Loucy (cell line): ENCODE measurements at regions not wholly inside any gene's neighbourhood (a gene's known extent, or its start where the extent isn't known, plus 50 kb on each side); places are given as distances from the start of the nearest gene placed in this dataset.
"Not testable (repeated sequence)": the region's sequence is repeated elsewhere in the genome, so short reads cannot be mapped to it uniquely, and the experiment has no call there.

Source experiments
- H2AFZ ChIP-seq: fragments of 200-600 bp; sonication (generic); 2 replicates; pipeline ENCODE4 v1.6.0; 2016; ENCODE audit warnings: antibody characterized with exemption, mild to moderate bottlenecking, low read length, moderate library complexity
- H3F3A ChIP-seq: fragments of 200-600 bp; 2 replicates; pipeline ENCODE4 v1.6.0; 2016; ENCODE audit warnings: antibody characterized with exemption, low read depth, mild to moderate bottlenecking
- H3K27me3 ChIP-seq: fragments of 200-600 bp; sonication (generic); 2 replicates; pipeline ENCODE4 v1.6.1; 2014; ENCODE audit warnings: low read length, mild to moderate bottlenecking; ENCODE audit not compliant: insufficient read depth, poor library complexity, severe bottlenecking
- H3K36me3 ChIP-seq: fragments of 200-600 bp; sonication (generic); 2 replicates; pipeline ENCODE4 v1.6.1; 2016; ENCODE audit warnings: low read length; ENCODE audit not compliant: insufficient read depth
- H3K4me1 ChIP-seq: fragments of 200-600 bp; sonication (generic); 2 replicates; pipeline ENCODE4 v1.5.1; 2014; ENCODE audit warnings: low read length, mild to moderate bottlenecking; ENCODE audit not compliant: insufficient read depth, poor library complexity, severe bottlenecking
- H3K4me2 ChIP-seq: fragments of 200-600 bp; sonication (generic); 2 replicates; pipeline ENCODE4 v1.6.0; 2014; ENCODE audit warnings: antibody characterized with exemption, low read length, low read depth, mild to moderate bottlenecking; ENCODE audit not compliant: poor library complexity, severe bottlenecking
- H3K4me3 ChIP-seq: fragments of 200-600 bp; sonication (generic); 2 replicates; pipeline ENCODE4 v1.5.1; 2014; ENCODE audit warnings: low read length, mild to moderate bottlenecking, mixed read lengths; ENCODE audit not compliant: poor library complexity, severe bottlenecking
- H3K79me2 ChIP-seq: fragments of 200-600 bp; sonication (generic); 2 replicates; pipeline ENCODE4 v1.6.1; 2014; ENCODE audit warnings: low read length; ENCODE audit not compliant: insufficient read depth
- H3K9ac ChIP-seq: fragments of 200-600 bp; sonication (generic); 2 replicates; pipeline ENCODE4 v1.6.0; 2014; ENCODE audit warnings: mild to moderate bottlenecking, low read depth, low read length, moderate library complexity; ENCODE audit not compliant: poor library complexity, severe bottlenecking
- H3K9me2 ChIP-seq: fragments of 200-600 bp; sonication (generic); replicated peaks from 2 replicates; pipeline ENCODE4 v1.6.1; 2016; ENCODE audit warnings: low read depth, low read length, mixed read lengths
- H3K9me3 ChIP-seq: fragments of 200-600 bp; sonication (generic); 2 replicates; pipeline ENCODE4 v1.6.1; 2014; ENCODE audit warnings: mild to moderate bottlenecking, antibody characterized with exemption, low read length, low read depth; ENCODE audit not compliant: insufficient read depth
- H4K20me1 ChIP-seq: fragments of 200-600 bp; sonication (generic); 2 replicates; pipeline ENCODE4 v1.6.0; 2014; ENCODE audit warnings: antibody characterized with exemption, low read length, mild to moderate bottlenecking; ENCODE audit not compliant: insufficient read depth, poor library complexity, severe bottlenecking
- EZH2phosphoT487 ChIP-seq: fragments of 200-600 bp; IDR thresholded peaks from 2 replicates; pipeline ENCODE4 v1.6.1; 2018; ENCODE audit warnings: antibody characterized with exemption, mild to moderate bottlenecking, moderate library complexity, borderline replicate concordance
- TF ChIP-seq, protein P1 (sequence below): fragments of 200-600 bp; sonication (generic); conservative IDR thresholded peaks from 2 replicates; pipeline ENCODE4 v1.5.1; 2014; ENCODE audit warnings: mild to moderate bottlenecking, antibody characterized with exemption, low read length

DNA sequence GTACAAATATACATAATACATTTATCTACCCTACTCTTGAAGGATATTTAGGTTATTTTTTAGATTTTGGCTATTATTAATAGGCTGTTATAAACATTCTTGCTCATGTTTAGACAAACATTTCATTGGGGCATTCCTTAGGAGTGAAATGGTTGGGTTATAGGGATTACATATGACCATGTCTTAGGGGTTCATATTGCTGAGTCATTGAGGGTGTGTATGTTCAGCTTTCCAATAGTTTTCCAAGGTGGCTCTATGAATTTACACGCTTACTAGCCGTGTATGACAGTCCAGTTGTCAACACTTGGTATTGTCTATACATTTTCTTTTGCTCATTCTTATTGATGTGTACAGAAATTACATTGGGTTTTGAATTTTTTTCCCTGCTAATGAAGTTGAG is 125.8 kb downstream of the OXSM start:
- H3F3A ChIP-seq = no peaks in the 10 kb centered on the region
- H3K36me3 ChIP-seq = no peaks in the 10 kb centered on the region
- no peaks in the 10 kb centered on the region for H3K9me3 ChIP-seq
- no peaks in the 10 kb centered on the region for H3K9me2 ChIP-seq
- H3K4me1 ChIP-seq = peaks cover 13% of the 10 kb centered on the region
- no peak overlapping the region for H3K4me2 ChIP-seq
- no peaks in the 10 kb centered on the region for H3K27me3 ChIP-seq
- H4K20me1 ChIP-seq = no peaks in the 10 kb centered on the region
- no peak overlapping the region for H3K9ac ChIP-seq
- no peak overlapping the region for H2AFZ ChIP-seq
- H3K79me2 ChIP-seq = no peaks in the 10 kb centered on the region
- TF ChIP-seq EZH2phosphoT487 = no peak
- TF ChIP-seq, protein P1, sequence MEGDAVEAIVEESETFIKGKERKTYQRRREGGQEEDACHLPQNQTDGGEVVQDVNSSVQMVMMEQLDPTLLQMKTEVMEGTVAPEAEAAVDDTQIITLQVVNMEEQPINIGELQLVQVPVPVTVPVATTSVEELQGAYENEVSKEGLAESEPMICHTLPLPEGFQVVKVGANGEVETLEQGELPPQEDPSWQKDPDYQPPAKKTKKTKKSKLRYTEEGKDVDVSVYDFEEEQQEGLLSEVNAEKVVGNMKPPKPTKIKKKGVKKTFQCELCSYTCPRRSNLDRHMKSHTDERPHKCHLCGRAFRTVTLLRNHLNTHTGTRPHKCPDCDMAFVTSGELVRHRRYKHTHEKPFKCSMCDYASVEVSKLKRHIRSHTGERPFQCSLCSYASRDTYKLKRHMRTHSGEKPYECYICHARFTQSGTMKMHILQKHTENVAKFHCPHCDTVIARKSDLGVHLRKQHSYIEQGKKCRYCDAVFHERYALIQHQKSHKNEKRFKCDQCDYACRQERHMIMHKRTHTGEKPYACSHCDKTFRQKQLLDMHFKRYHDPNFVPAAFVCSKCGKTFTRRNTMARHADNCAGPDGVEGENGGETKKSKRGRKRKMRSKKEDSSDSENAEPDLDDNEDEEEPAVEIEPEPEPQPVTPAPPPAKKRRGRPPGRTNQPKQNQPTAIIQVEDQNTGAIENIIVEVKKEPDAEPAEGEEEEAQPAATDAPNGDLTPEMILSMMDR = no peak
- no peak overlapping the region for H3K4me3 ChIP-seq

DNA sequence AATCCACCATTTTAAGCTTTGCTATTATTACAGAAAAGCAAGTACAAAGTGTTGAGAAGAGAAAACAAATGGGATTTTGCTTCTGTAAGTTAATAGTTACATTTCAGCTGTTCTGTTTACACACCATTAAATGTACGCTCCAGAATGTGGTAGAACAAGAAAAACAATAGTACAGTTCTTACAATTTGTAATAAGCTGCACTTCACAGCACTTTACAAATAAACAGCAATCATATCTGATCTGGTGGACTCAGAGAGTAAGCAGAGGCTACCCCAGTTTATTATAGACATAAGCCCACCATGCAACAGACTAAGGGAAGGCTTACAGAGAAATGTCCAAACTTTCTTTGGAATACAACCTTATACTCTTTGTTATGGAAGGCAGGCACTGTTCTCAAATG is 126.4 kb downstream of the OXSM start:
- no peak overlapping the region for H2AFZ ChIP-seq
- H3K9me3 ChIP-seq = no peaks in the 10 kb centered on the region
- peaks cover 10% of the 10 kb centered on the region for H3K4me1 ChIP-seq
- H3K4me2 ChIP-seq = no peak overlapping the region
- H3K9me2 ChIP-seq = no peaks in the 10 kb centered on the region
- H3K36me3 ChIP-seq = no peaks in the 10 kb centered on the region
- no peak for TF ChIP-seq EZH2phosphoT487
- TF ChIP-seq, protein P1 = no peak
- H4K20me1 ChIP-seq = no peaks in the 10 kb centered on the region
- H3F3A ChIP-seq = no peaks in the 10 kb centered on the region
- H3K4me3 ChIP-seq = no peak overlapping the region
- H3K9ac ChIP-seq = no peak overlapping the region
- no peaks in the 10 kb centered on the region for H3K79me2 ChIP-seq
- no peaks in the 10 kb centered on the region for H3K27me3 ChIP-seq

DNA sequence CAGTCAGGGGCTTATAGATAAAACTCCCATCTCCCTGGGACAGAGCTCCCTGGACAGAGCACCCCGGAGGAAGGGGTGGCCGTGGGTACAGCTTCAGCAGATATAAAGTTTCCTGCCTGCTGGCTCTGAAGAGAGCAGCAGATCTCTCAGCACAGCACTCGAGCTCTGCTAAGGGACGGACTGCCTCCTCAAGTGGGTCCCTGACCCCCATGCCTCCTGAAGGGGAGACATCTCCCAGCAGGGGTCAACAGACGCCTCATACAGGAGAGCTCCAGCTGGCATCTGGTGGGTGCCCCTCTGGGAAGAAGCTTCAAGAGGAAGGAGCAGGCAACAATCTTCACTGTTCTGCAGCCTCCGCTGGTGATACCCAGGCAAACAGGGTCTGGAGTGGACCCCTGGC is 142.1 kb downstream of the OXSM start:
- not testable (repeated sequence) for H3F3A ChIP-seq, H3K9ac ChIP-seq, H3K4me2 ChIP-seq, H3K79me2 ChIP-seq, H2AFZ ChIP-seq, H3K9me3 ChIP-seq, H3K4me3 ChIP-seq, H3K4me1 ChIP-seq, H3K27me3 ChIP-seq, H3K9me2 ChIP-seq, H3K36me3 ChIP-seq, H4K20me1 ChIP-seq

DNA sequence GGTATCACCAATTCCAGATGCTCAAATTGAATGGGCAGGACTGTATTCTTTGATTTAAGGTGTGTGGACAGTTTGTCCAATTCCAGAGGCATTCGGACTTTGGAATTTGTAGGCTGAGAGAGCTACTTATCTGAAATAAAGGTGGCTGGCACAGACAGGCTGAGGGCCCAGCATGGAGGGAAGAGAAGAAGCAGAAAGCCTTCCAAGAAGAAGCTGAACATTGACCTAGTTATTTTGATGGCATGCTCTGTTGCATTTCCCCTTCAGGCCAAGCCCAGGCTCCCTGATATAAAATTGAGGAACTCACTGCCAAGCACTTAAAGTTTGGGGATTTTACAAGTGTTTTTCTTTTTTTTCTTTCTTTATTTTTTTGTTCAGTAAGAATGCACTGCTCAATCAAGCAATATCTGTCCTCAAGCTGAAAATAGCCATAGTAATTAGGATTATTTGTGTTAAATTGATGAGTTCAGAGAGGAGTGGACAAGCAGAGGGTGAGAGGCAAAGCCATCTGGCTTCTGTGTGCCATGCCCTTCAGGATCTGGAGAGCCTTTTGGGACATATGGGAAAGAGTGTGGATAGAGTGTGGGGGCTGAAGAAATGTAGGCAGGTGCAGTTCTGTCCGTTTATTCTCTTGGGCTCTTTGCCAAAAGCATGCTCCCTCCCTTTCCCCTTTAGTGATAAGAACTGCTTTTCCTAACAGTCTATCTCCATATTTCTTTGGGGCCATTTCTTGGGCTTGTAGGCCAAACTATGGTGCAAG is 148.9 kb downstream of the OXSM start:
- TF ChIP-seq EZH2phosphoT487 = no peak
- H3K9me3 ChIP-seq = no peaks in the 10 kb centered on the region
- no peaks in the 10 kb centered on the region for H4K20me1 ChIP-seq
- H3K9ac ChIP-seq = no peak overlapping the region
- H3K4me2 ChIP-seq = no peak overlapping the region
- H3K4me1 ChIP-seq = no peaks in the 10 kb centered on the region
- H3F3A ChIP-seq = no peaks in the 10 kb centered on the region
- no peaks in the 10 kb centered on the region for H3K9me2 ChIP-seq
- H3K27me3 ChIP-seq = no peaks in the 10 kb centered on the region
- no peaks in the 10 kb centered on the region for H3K36me3 ChIP-seq
- no peak overlapping the region for H3K4me3 ChIP-seq
- H3K79me2 ChIP-seq = no peaks in the 10 kb centered on the region
- H2AFZ ChIP-seq = no peak overlapping the region
